Thyroid gland (tissue), 4 donors: ENCODE measurements at regions not wholly inside any gene's neighbourhood (a gene's known extent, or its start where the extent isn't known, plus 50 kb on each side); places are given as distances from the start of the nearest gene placed in this dataset.
A peak's percentile ranks its signal among the peaks of the same experiment; 100 is the strongest.

Source experiments
- DNase-seq, 2 donors: peaks; one replicate each; pipeline ENCODE4 v3.0.0-alpha.2; 2019
- H3K27ac ChIP-seq, 3 donors: fragments of 200-600 bp; sonication (generic); 1 replicate in 2 of 3; 2 replicates in 1 of 3; pipeline ENCODE4 v1.5.1; 2016 to 2019; ENCODE audit warnings: mild to moderate bottlenecking in 1 of 3, moderate library complexity in 1 of 3
- H3K27me3 ChIP-seq: fragments of 200-600 bp; sonication (generic); one replicate; pipeline ENCODE4 v1.5.1; 2019
- H3K36me3 ChIP-seq, 2 donors: fragments of 200-600 bp; sonication (generic); one replicate each; pipeline ENCODE4 v1.5.1; 2016 to 2019
- H3K4me1 ChIP-seq, 2 donors: fragments of 200-600 bp; sonication (generic); one replicate each; pipeline ENCODE4 v1.5.1; 2017 to 2019
- H3K4me3 ChIP-seq, 3 donors: fragments of 200-600 bp; sonication (generic); replicated peaks in 1 of 3; 1 replicate in 2 of 3; 2 replicates in 1 of 3; pipeline ENCODE4 v1.5.1; 2016; ENCODE audit warnings: mild to moderate bottlenecking in 1 of 3
- H3K9me3 ChIP-seq: fragments of 200-600 bp; sonication (generic); one replicate; pipeline ENCODE4 v1.5.1; 2017
- CTCF ChIP-seq, 6 experiments: fragments of 200-600 bp in 3 of 6; fragments of 450-650 bp in 3 of 6; sonication (generic) in 3 of 6; IDR thresholded peaks; one replicate each; pipeline ENCODE4 v1.5.1; 2016 to 2019; ENCODE audit warnings: antibody characterized with exemption in 6 of 6, mild to moderate bottlenecking in 2 of 6, inconsistent platforms in 1 of 6, moderate library complexity in 1 of 6
- POLR2A ChIP-seq, 2 donors: fragments of 450-650 bp; IDR thresholded peaks; one replicate each; pipeline ENCODE4 v1.6.1; 2017; ENCODE audit warnings: antibody characterized with exemption in 2 of 2, mild to moderate bottlenecking in 2 of 2, moderate library complexity in 1 of 2
- WGBS, 2 donors: methylation state at CpG; one replicate each; pipeline ENCODE4 v1.1.5; 2017; 5-methylcytosine and 5-hydroxymethylcytosine counted together
- intact Hi-C: fragments of 100-400 bp; cut with DNase I; formaldehyde crosslinking; loops from one replicate; pipeline ENCODE4 v1.15.1; 2023

GRCh38 chr15:39270221-39270855 is 310.5 kb upstream of the THBS1 start:
- TF ChIP-seq CTCF (IDR thresholded peaks at IDR 0.05) (no peak), POLR2A (IDR thresholded peaks at IDR 0.05) (no peak)
- intact Hi-C loops: no loop called here

GRCh38 chr15:39270934-39271333 is 309.9 kb upstream of the THBS1 start:
- intact Hi-C loops: no loop called here
- Histone ChIP-seq H3K9me3 (no peaks in the 10 kb centered on the region), H3K27ac (no peak overlapping the region), H3K27me3 (no peaks in the 10 kb centered on the region), H3K4me1 (no peaks in the 10 kb centered on the region), H3K4me3 (no peak overlapping the region), H3K36me3 (no peaks in the 10 kb centered on the region)
- no peak for TF ChIP-seq CTCF (IDR thresholded peaks at IDR 0.05)
- TF ChIP-seq POLR2A (IDR thresholded peaks at IDR 0.05): no peak
- DNase-seq: no peak
- 94 to 96% methylated on average over 7 of the region's 7 CpGs for WGBS, 2 donors

More at GRCh38 chr15:39270221-39270855, 310.5 kb upstream of the THBS1 start:
- Histone ChIP-seq H3K27ac (no peak overlapping the region), H3K4me1 (no peaks in the 10 kb centered on the region), H3K27me3 (no peaks in the 10 kb centered on the region), H3K9me3 (no peaks in the 10 kb centered on the region), H3K4me3 (no peak overlapping the region), H3K36me3 (no peaks in the 10 kb centered on the region)
- DNase-seq: no peak

- Histone ChIP-seq H3K4me3 (no peak overlapping the region), H3K36me3 (no peaks in the 10 kb centered on the region), H3K9me3 (no peaks in the 10 kb centered on the region), H3K27ac (no peak overlapping the region), H3K27me3 (no peaks in the 10 kb centered on the region), H3K4me1 (no peaks in the 10 kb centered on the region)
- TF ChIP-seq POLR2A (IDR thresholded peaks at IDR 0.05) (no peak), CTCF (IDR thresholded peaks at IDR 0.05) (no peak)
- intact Hi-C loops: no loop called here
- no peak for DNase-seq
- 93 to 96% methylated on average over 2 of the region's 2 CpGs for WGBS, 2 donors
Measured at GRCh38 chr15:39272901-39273300, 308.0 kb upstream of the THBS1 start.

GRCh38 chr15:39273717-39274411 is 307.0 kb upstream of the THBS1 start:
- Histone ChIP-seq H3K9me3 (no peaks in the 10 kb centered on the region), H3K4me3 (no peak overlapping the region), H3K36me3 (no peaks in the 10 kb centered on the region), H3K27me3 (no peaks in the 10 kb centered on the region), H3K4me1 (no peaks in the 10 kb centered on the region), H3K27ac (no peak overlapping the region)
- 44 to 51% methylated on average over 4 of the region's 4 CpGs for WGBS, 2 donors
- TF ChIP-seq POLR2A (IDR thresholded peaks at IDR 0.05) (no peak), CTCF (IDR thresholded peaks at IDR 0.05) (no peak)
- intact Hi-C loops: no loop called here
- DNase-seq: peak; percentile 12 to 27

GRCh38 chr15:39275066-39275465 is 305.8 kb upstream of the THBS1 start:
- H3K27ac ChIP-seq: no peak overlapping the region
- DNase-seq: no peak
- H3K9me3 ChIP-seq: no peaks in the 10 kb centered on the region
- intact Hi-C loops: no loop called here
- H3K4me3 ChIP-seq: no peak overlapping the region
- 80 to 87% methylated on average over 3 of the region's 3 CpGs for WGBS, 2 donors
- no peaks in the 10 kb centered on the region for H3K4me1 ChIP-seq
- no peaks in the 10 kb centered on the region for H3K27me3 ChIP-seq
- H3K36me3 ChIP-seq: no peaks in the 10 kb centered on the region
- TF ChIP-seq POLR2A (IDR thresholded peaks at IDR 0.05) (no peak), CTCF (IDR thresholded peaks at IDR 0.05) (no peak)
